WTC11 (cell line): ENCODE measurements at regions not wholly inside any gene's neighbourhood (a gene's known extent, or its start where the extent isn't known, plus 50 kb on each side); places are given as distances from the start of the nearest gene placed in this dataset.

ENCODE experiments used
- ATF1 ChIP-seq: sonication (generic); formaldehyde crosslinking; IDR thresholded peaks from 2 replicates; pipeline ENCODE4 v1.8.1; 2023; ENCODE audit warnings: mild to moderate bottlenecking, moderate library complexity, missing genetic modification reagents
- CREB1 ChIP-seq: sonication (generic); formaldehyde crosslinking; IDR thresholded peaks from 2 replicates; pipeline ENCODE4 v1.8.0; 2023; ENCODE audit warnings: mild to moderate bottlenecking, missing genetic modification reagents
- CTCF ChIP-seq: fragments of 200-600 bp; IDR thresholded peaks from 2 replicates; pipeline ENCODE4 v1.8.0; 2022; ENCODE audit warnings: antibody characterized with exemption
- FOXJ3 ChIP-seq: sonication (generic); formaldehyde crosslinking; IDR thresholded peaks from 2 replicates; pipeline ENCODE4 v1.9.0; 2021; ENCODE audit warnings: missing genetic modification reagents, mild to moderate bottlenecking, borderline replicate concordance
- SOX15 ChIP-seq: fragments of 250-450 bp; sonication (Bioruptor Pico); IDR thresholded peaks from 2 replicates; pipeline ENCODE4 v1.9.0; 2021; ENCODE audit warnings: mild to moderate bottlenecking
- TCF7 ChIP-seq: sonication (generic); formaldehyde crosslinking; IDR thresholded peaks from 2 replicates; pipeline ENCODE4 v1.8.0; 2022; ENCODE audit warnings: mild to moderate bottlenecking, low read depth, missing genetic modification reagents, moderate library complexity
- TEAD1 ChIP-seq: sonication (generic); formaldehyde crosslinking; IDR thresholded peaks from 2 replicates; pipeline ENCODE4 v1.8.0; 2022; ENCODE audit warnings: mild to moderate bottlenecking, missing genetic modification reagents
- ZBTB21 ChIP-seq: sonication (generic); formaldehyde crosslinking; IDR thresholded peaks from 2 replicates; pipeline ENCODE4 v1.8.1; 2023; ENCODE audit warnings: mild to moderate bottlenecking, missing genetic modification reagents, borderline replicate concordance

- TF ChIP-seq CTCF, result no peak
- TF ChIP-seq TEAD1 (CRISPR knock-in tag), result no peak
- no peak for TF ChIP-seq TCF7
- TF ChIP-seq ATF1 (CRISPR knock-in tag), result no peak
- no peak for TF ChIP-seq ZBTB21 (CRISPR knock-in tag)
- TF ChIP-seq FOXJ3 (CRISPR knock-in tag), result no peak
- no peak for TF ChIP-seq CREB1 (CRISPR knock-in tag)
- TF ChIP-seq SOX15 (CRISPR knock-in tag), result no peak
These were observed 128.0 kb upstream of the IL12B start for GRCh38 chr5:159458217-159458711.
